ENCODE measurements at regions not wholly inside any gene's neighbourhood (a gene's known extent, or its start where the extent isn't known, plus 50 kb on each side); places are given as distances from the start of the nearest gene placed in this dataset.

- H3K4me1 ChIP-seq, result no peaks in the 10 kb centered on the region
- no peak overlapping the region for H2AFZ ChIP-seq
- no peaks in the 10 kb centered on the region for H3K36me3 ChIP-seq (ENCODE audit: control insufficient read depth, insufficient read depth, low read length)
- no peaks in the 10 kb centered on the region for H3K9me3 ChIP-seq (ENCODE audit: control insufficient read depth, low read length)
- no peaks in the 10 kb centered on the region for H3K79me2 ChIP-seq
- H3K4me2 ChIP-seq (ENCODE audit: low read length), result no peak overlapping the region
- H3K4me3 ChIP-seq (ENCODE audit: low read depth, low read length), result no peak overlapping the region
- no peak for TF ChIP-seq CTCF (IDR thresholded peaks at IDR 0.05)
- no peaks in the 10 kb centered on the region for H3K27me3 ChIP-seq (ENCODE audit: control insufficient read depth, insufficient read depth, low read length)
- no peak overlapping the region for H3K9ac ChIP-seq
- H3K27ac ChIP-seq, result no peak overlapping the region
These were observed 301.3 kb downstream of the SIPA1L2 start for GRCh38 chr1:232328486-232329102.

GRCh38 chr1:232327899-232328298 is 302.0 kb downstream of the SIPA1L2 start:
- TF ChIP-seq CTCF (IDR thresholded peaks at IDR 0.05), result no peak
- H3K9me3 ChIP-seq (ENCODE audit: control insufficient read depth, low read length), result no peaks in the 10 kb centered on the region
- no peaks in the 10 kb centered on the region for H3K79me2 ChIP-seq
- no peak overlapping the region for H3K4me2 ChIP-seq (ENCODE audit: low read length)
- no peak overlapping the region for H3K27ac ChIP-seq
- no peak overlapping the region for H3K4me3 ChIP-seq (ENCODE audit: low read depth, low read length)
- H3K27me3 ChIP-seq (ENCODE audit: control insufficient read depth, insufficient read depth, low read length), result no peaks in the 10 kb centered on the region
- no peaks in the 10 kb centered on the region for H3K4me1 ChIP-seq
- no peak overlapping the region for H2AFZ ChIP-seq
- no peak overlapping the region for H3K9ac ChIP-seq
- H3K36me3 ChIP-seq (ENCODE audit: control insufficient read depth, insufficient read depth, low read length), result no peaks in the 10 kb centered on the region

- Histone ChIP-seq H3K27me3 (ENCODE audit: control insufficient read depth, insufficient read depth, low read length) (no peaks in the 10 kb centered on the region), H3K79me2 (no peaks in the 10 kb centered on the region), H3K9me3 (ENCODE audit: control insufficient read depth, low read length) (no peaks in the 10 kb centered on the region), H3K4me3 (ENCODE audit: low read depth, low read length) (no peak overlapping the region), H3K9ac (no peak overlapping the region), H2AFZ (no peak overlapping the region), H3K4me1 (no peaks in the 10 kb centered on the region), H3K36me3 (ENCODE audit: control insufficient read depth, insufficient read depth, low read length) (no peaks in the 10 kb centered on the region), H3K4me2 (ENCODE audit: low read length) (no peak overlapping the region), H3K27ac (no peak overlapping the region)
- TF ChIP-seq CTCF (IDR thresholded peaks at IDR 0.05), result no peak
These were observed 302.7 kb downstream of the SIPA1L2 start for GRCh38 chr1:232327269-232327668.

GRCh38 chr1:232322162-232322734 is 307.7 kb downstream of the SIPA1L2 start:
- no peak overlapping the region for H3K27ac ChIP-seq
- no peak overlapping the region for H3K9ac ChIP-seq
- H3K27me3 ChIP-seq (ENCODE audit: control insufficient read depth, insufficient read depth, low read length), result no peaks in the 10 kb centered on the region

More at GRCh38 chr1:232322162-232322734, 307.7 kb downstream of the SIPA1L2 start:
- Histone ChIP-seq H3K4me1 (no peaks in the 10 kb centered on the region), H3K4me2 (ENCODE audit: low read length) (no peak overlapping the region), H3K79me2 (no peaks in the 10 kb centered on the region), H3K4me3 (ENCODE audit: low read depth, low read length) (no peak overlapping the region), H2AFZ (no peak overlapping the region), H3K36me3 (ENCODE audit: control insufficient read depth, insufficient read depth, low read length) (no peaks in the 10 kb centered on the region), H3K9me3 (ENCODE audit: control insufficient read depth, low read length) (no peaks in the 10 kb centered on the region)
- no peak for TF ChIP-seq CTCF (IDR thresholded peaks at IDR 0.05)
